ENCODE measurements at regions not wholly inside any gene's neighbourhood (a gene's known extent, or its start where the extent isn't known, plus 50 kb on each side); places are given as distances from the start of the nearest gene placed in this dataset.
"Not testable (repeated sequence)": the region's sequence is repeated elsewhere in the genome, so short reads cannot be mapped to it uniquely, and the experiment has no call there.

GRCh38 chr1:230591678-230592077, 50.6 kb upstream of the COG2 start:
- DNase-seq (ENCODE audit: low read depth) = peak; percentile 74

GRCh38 chr1:230589951-230590350, 52.3 kb upstream of the COG2 start:
- DNase-seq (ENCODE audit: low read depth) = peak; percentile 86

GRCh38 chr1:230588323-230588746, 53.9 kb upstream of the COG2 start:
- no peak for DNase-seq (ENCODE audit: low read depth)

GRCh38 chr1:230587061-230587460, 55.2 kb upstream of the COG2 start:
- DNase-seq (ENCODE audit: low read depth) = no peak

GRCh38 chr1:230584660-230585059, 57.6 kb upstream of the COG2 start:
- DNase-seq (ENCODE audit: low read depth) = no peak

- DNase-seq (ENCODE audit: low read depth) = no peak
Measured at GRCh38 chr1:230581446-230582079, 60.7 kb upstream of the COG2 start.

- no peak for DNase-seq (ENCODE audit: low read depth)
Measured at GRCh38 chr1:230578616-230579015, 63.7 kb upstream of the COG2 start.

- no peak for DNase-seq (ENCODE audit: low read depth)
Measured at GRCh38 chr1:230577537-230577936, 64.7 kb upstream of the COG2 start.

- no peak for DNase-seq (ENCODE audit: low read depth)
Measured at GRCh38 chr1:230575886-230576500, 66.3 kb upstream of the COG2 start.

- DNase-seq (ENCODE audit: low read depth) = no peak
Measured at GRCh38 chr1:230574502-230574901, 67.8 kb upstream of the COG2 start.

- no peak for DNase-seq (ENCODE audit: low read depth)
Measured at GRCh38 chr1:230573658-230574057, 68.6 kb upstream of the COG2 start.

- DNase-seq (ENCODE audit: low read depth) = peak; percentile 87
Measured at GRCh38 chr1:230572121-230573105, 69.9 kb upstream of the COG2 start.

GRCh38 chr1:230570724-230571360, 71.4 kb upstream of the COG2 start:
- peak; percentile 47 for DNase-seq (ENCODE audit: low read depth)

GRCh38 chr1:230569201-230569600, 73.1 kb upstream of the COG2 start:
- no peak for DNase-seq (ENCODE audit: low read depth)

GRCh38 chr1:230568676-230569075, 73.6 kb upstream of the COG2 start:
- DNase-seq (ENCODE audit: low read depth) = peak; percentile 35

- peak; percentile 68 for DNase-seq (ENCODE audit: low read depth)
Measured at GRCh38 chr1:230568008-230568407, 74.3 kb upstream of the COG2 start.

GRCh38 chr1:230567221-230567575, 75.1 kb upstream of the COG2 start:
- peak; percentile 58 for DNase-seq (ENCODE audit: low read depth)

GRCh38 chr1:230566532-230567220, 75.6 kb upstream of the COG2 start:
- DNase-seq (ENCODE audit: low read depth) = not testable (repeated sequence)

GRCh38 chr1:230565141-230565540, 77.1 kb upstream of the COG2 start:
- DNase-seq (ENCODE audit: low read depth) = no peak

GRCh38 chr1:230563591-230563990, 78.7 kb upstream of the COG2 start:
- DNase-seq (ENCODE audit: low read depth) = no peak

GRCh38 chr1:230561570-230561969, 80.7 kb upstream of the COG2 start:
- no peak for DNase-seq (ENCODE audit: low read depth)

- no peak for DNase-seq (ENCODE audit: low read depth)
Measured at GRCh38 chr1:230558324-230558723, 84.0 kb upstream of the COG2 start.

Measured in renal cortical epithelial cell (primary cell).